Smooth muscle cell (in vitro differentiated cells): ENCODE measurements at regions not wholly inside any gene's neighbourhood (a gene's known extent, or its start where the extent isn't known, plus 50 kb on each side); places are given as distances from the start of the nearest gene placed in this dataset.
"Not testable (repeated sequence)": the region's sequence is repeated elsewhere in the genome, so short reads cannot be mapped to it uniquely, and the experiment has no call there.

ENCODE experiments used
- DNase-seq: peaks from one replicate; lab custom pipeline; 2025; ENCODE audit not compliant: unreplicated experiment; lab: John Stamatoyannopoulos, UW
- H2AFZ ChIP-seq: fragments of 200-600 bp; sonication (generic); 2 replicates; pipeline ENCODE4 v1.6.0; 2016; ENCODE audit warnings: antibody characterized with exemption, low read depth, mild to moderate bottlenecking
- H3F3A ChIP-seq: fragments of 200-600 bp; sonication (generic); 2 replicates; pipeline ENCODE4 v1.6.0; 2017; ENCODE audit warnings: antibody characterized with exemption, low read depth
- H3K27ac ChIP-seq: fragments of 200-600 bp; sonication (generic); 2 replicates; pipeline ENCODE4 v1.5.1; 2016; ENCODE audit warnings: low read depth, mild to moderate bottlenecking
- H3K27me3 ChIP-seq: fragments of 200-600 bp; sonication (generic); 2 replicates; pipeline ENCODE4 v1.6.1; 2016; ENCODE audit warnings: low read depth, mild to moderate bottlenecking
- H3K36me3 ChIP-seq: fragments of 200-600 bp; sonication (generic); 2 replicates; pipeline ENCODE4 v1.5.1; 2016; ENCODE audit warnings: low read depth
- H3K4me1 ChIP-seq: fragments of 200-600 bp; sonication (generic); 2 replicates; pipeline ENCODE4 v1.5.1; 2016; ENCODE audit warnings: low read depth
- H3K4me2 ChIP-seq: fragments of 200-600 bp; sonication (generic); 2 replicates; pipeline ENCODE4 v1.6.0; 2016; ENCODE audit warnings: mild to moderate bottlenecking
- H3K4me3 ChIP-seq: fragments of 200-600 bp; sonication (generic); 2 replicates; pipeline ENCODE4 v1.5.1; 2016; ENCODE audit warnings: mild to moderate bottlenecking
- H3K79me2 ChIP-seq: fragments of 200-600 bp; sonication (generic); 2 replicates; pipeline ENCODE4 v1.6.0; 2016; ENCODE audit warnings: low read depth, mild to moderate bottlenecking
- H3K9ac ChIP-seq: fragments of 200-600 bp; sonication (generic); 2 replicates; pipeline ENCODE4 v1.6.0; 2016; ENCODE audit warnings: low read depth
- H3K9me3 ChIP-seq: fragments of 200-600 bp; sonication (generic); replicated peaks from 2 replicates; pipeline ENCODE4 v1.5.1; 2016; ENCODE audit warnings: low read depth
- H4K20me1 ChIP-seq: fragments of 200-600 bp; sonication (generic); 2 replicates; pipeline ENCODE4 v1.6.0; 2016; ENCODE audit warnings: low read depth
- CTCF ChIP-seq: fragments of 200-600 bp; sonication (generic); IDR thresholded peaks from 2 replicates; pipeline ENCODE4 v1.5.1; 2017; ENCODE audit warnings: borderline replicate concordance, mild to moderate bottlenecking, antibody characterized with exemption; ENCODE audit not compliant: insufficient read depth, poor library complexity, severe bottlenecking
- WGBS: methylation state at CpG from one replicate; pipeline ENCODE4 v1.1.7; 2016; ENCODE audit warnings: low lambda C conversion rate; 5-methylcytosine and 5-hydroxymethylcytosine counted together

DNA sequence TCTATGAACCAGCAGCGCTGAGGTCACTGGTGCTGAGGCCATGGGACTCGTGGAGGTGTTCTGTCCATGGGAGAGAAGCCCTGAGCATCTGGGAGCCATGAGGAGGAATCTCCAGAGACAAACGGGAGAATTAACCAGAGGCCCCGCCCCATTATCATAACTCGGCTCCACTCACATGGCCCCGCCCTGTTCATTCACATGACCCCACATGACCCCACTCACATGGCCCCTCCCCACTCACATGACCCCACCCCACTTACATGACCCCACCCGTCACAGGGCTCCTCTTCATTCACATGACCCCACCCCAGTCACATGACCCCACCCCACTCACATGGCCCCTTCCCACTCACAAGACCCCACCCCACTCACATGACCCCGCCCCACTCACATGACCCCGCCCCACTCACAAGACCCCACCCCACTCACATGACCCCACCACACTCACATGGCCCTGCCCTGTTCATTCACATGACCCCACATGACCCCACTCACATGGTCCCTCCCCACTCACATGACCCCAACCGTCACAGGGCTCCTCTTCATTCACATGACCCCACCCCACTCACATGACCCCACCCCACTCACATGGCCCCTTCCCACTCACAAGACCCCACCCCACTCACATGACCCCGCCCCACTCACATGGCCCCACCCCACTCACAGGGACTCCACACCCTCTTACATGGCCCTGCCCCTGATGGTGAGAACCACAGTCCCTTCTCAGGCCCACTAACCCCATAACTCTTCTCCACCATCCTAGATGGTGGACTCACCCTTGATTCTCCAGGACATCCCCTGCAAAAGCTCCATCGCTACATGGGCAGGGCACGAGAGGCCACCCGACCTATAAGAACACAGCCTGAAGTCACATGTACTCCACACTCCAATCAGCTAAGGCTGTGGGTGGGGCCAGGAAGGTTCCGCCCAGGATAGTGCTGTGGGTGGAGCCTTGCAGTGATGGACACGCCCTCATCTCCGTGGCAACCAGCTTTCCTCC, 151.1 kb upstream of the SFSWAP start:
- no peak overlapping the region for H3K4me2 ChIP-seq

DNA sequence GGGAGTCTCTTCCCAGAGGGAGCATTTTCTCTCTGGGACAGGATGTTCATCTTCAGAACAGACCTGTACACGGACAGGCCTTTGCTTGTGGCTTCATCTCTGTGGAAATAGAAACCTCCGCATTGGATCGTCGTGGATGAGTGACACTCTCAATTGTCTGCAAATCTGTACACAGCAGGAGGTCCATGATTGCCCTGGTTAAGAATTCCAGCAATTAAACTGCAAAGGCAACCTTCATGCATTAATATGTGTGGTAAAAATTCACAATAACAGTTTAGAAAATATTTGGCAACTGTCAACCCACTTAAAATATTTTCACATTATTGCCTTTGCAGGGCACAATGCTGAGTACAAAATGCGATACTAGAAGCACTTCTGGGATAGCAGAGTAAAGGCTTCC, 149.8 kb upstream of the SFSWAP start:
- no peak overlapping the region for H3K4me2 ChIP-seq
- no peaks in the 10 kb centered on the region for H3K79me2 ChIP-seq
- H3K4me1 ChIP-seq, result no peaks in the 10 kb centered on the region
- no peak for DNase-seq
- H4K20me1 ChIP-seq, result no peaks in the 10 kb centered on the region
- H3K27ac ChIP-seq, result no peak overlapping the region
- H3K27me3 ChIP-seq, result no peaks in the 10 kb centered on the region
- 87% methylated on average over 5 of the region's 5 CpGs for WGBS
- TF ChIP-seq CTCF, result no peak
- H3K36me3 ChIP-seq, result no peaks in the 10 kb centered on the region
- no peaks in the 10 kb centered on the region for H3F3A ChIP-seq
- no peak overlapping the region for H3K4me3 ChIP-seq
- no peak overlapping the region for H2AFZ ChIP-seq
- H3K9ac ChIP-seq, result no peak overlapping the region
- no peaks in the 10 kb centered on the region for H3K9me3 ChIP-seq

More for the DNA sequence above, 151.1 kb upstream of the SFSWAP start:
- H2AFZ ChIP-seq, result no peak overlapping the region
- no peak overlapping the region for H3K27ac ChIP-seq
- no peak for DNase-seq
- WGBS, result over 99% methylated on average over 6 of the region's 17 CpGs
- H3K9ac ChIP-seq, result no peak overlapping the region
- TF ChIP-seq CTCF, result no peak
- no peaks in the 10 kb centered on the region for H3K9me3 ChIP-seq
- no peaks in the 10 kb centered on the region for H3K36me3 ChIP-seq
- H4K20me1 ChIP-seq, result no peaks in the 10 kb centered on the region
- H3K4me3 ChIP-seq, result no peak overlapping the region
- H3K4me1 ChIP-seq, result no peaks in the 10 kb centered on the region
- H3K79me2 ChIP-seq, result no peaks in the 10 kb centered on the region
- H3F3A ChIP-seq, result no peaks in the 10 kb centered on the region
- H3K27me3 ChIP-seq, result no peaks in the 10 kb centered on the region

GRCh38 chr12:131561891-131562684, 148.8 kb upstream of the SFSWAP start:
- 70% methylated on average over 9 of the region's 9 CpGs for WGBS
- Histone ChIP-seq H3K27me3 (no peaks in the 10 kb centered on the region), H3F3A (no peaks in the 10 kb centered on the region), H4K20me1 (no peaks in the 10 kb centered on the region), H2AFZ (no peak overlapping the region), H3K36me3 (no peaks in the 10 kb centered on the region), H3K79me2 (no peaks in the 10 kb centered on the region), H3K4me2 (no peak overlapping the region), H3K9me3 (no peaks in the 10 kb centered on the region), H3K4me1 (no peaks in the 10 kb centered on the region), H3K4me3 (no peak overlapping the region), H3K27ac (no peak overlapping the region), H3K9ac (no peak overlapping the region)
- DNase-seq, result no peak
- no peak for TF ChIP-seq CTCF

DNA sequence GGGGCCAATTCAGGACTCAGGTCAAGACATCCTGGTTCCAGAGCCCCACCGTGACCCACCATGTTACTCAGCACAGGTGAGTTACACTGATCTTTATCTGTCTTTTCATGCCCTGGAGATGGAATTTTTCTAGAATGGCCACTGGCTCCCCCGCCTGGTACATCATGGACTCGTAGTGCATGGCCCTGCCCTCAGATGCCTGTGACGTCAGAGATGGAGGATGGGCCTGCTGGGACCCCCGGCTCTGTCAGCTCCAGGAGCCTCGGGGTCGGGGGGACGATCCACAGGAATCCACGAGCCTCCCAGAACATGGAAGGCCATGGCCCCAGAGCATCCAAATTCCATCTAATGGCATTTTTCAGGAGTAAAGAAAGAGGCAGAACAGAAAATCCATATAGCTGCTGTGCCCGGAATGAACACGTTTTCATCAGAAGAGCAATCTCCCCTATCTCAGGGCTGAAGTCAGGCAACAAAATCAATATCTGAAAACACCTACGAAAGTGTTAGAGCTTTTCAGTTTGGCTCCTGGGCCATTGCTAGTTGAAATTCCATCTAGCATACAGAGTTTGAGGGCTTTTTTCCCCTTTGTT, 146.7 kb upstream of the SFSWAP start:
- not testable (repeated sequence) for H3K9me3 ChIP-seq, H3K36me3 ChIP-seq, H3K27ac ChIP-seq, DNase-seq, H3K27me3 ChIP-seq, H4K20me1 ChIP-seq, H3K4me3 ChIP-seq, H3F3A ChIP-seq, H3K4me1 ChIP-seq, H3K9ac ChIP-seq, H2AFZ ChIP-seq, H3K4me2 ChIP-seq, H3K79me2 ChIP-seq
- WGBS, result 62% methylated on average over 12 of the region's 12 CpGs
